ENCODE measurements at regions not wholly inside any gene's neighbourhood (a gene's known extent, or its start where the extent isn't known, plus 50 kb on each side); places are given as distances from the start of the nearest gene placed in this dataset.
"Not testable (repeated sequence)": the region's sequence is repeated elsewhere in the genome, so short reads cannot be mapped to it uniquely, and the experiment has no call there.

DNA sequence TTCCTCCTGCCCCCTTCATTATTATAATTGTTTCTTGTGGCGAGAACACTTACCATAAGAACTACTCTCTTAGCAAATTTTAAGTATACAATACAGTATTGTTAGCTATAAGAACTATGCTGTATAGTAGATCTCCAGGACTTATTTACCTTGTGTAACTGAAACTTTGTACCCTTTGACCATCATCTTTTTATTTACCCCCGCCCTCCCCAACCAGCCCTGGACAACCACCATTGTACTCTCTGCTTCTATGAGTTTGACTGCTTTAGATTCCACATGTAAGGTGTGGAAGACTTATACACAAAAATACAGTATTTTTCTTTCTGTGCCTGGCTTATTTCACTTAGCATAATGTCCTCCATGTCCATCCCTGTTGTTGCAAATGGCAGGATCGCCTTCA is 161.1 kb downstream of the PHF8 start:
- DNase-seq = no peak

DNA sequence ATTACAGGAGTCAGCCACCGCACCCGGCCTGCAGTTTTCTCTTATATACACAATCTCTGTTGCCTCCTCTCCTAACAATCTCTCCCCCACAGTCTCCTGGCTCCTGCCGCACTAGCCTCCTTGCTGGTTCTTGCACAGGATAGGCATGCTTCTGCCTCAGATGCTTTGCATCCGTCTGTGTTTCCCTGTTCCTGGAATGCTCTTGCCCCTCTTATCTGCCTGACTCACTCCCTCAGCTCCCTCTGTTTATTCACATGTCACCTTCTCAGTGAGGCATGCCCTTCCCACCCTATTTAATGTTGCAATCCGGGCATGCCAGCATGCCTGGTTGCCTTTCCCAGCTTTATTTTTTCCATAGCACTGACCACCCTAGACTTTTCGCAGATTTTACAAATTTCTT is 161.9 kb downstream of the PHF8 start:
- DNase-seq = no peak

DNA sequence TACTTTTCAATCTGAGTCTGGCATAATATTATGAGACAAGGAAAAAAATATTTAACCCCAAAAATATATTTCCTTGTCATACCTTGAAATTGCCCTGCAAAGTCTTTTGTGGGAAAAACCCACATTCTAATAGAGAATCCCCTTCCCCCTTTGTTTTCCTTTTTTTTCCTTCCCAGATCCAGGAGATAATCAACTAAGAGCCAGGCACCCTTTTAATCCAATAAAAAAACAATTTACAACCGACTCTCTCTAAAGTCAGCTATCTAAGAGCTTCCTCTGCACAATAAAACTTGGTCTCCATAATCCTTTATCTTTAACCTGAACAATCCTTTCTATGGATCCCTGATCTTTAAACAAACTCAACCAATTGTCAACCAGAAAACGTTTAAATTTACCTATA is 163.5 kb downstream of the PHF8 start:
- not testable (repeated sequence) for DNase-seq

DNA sequence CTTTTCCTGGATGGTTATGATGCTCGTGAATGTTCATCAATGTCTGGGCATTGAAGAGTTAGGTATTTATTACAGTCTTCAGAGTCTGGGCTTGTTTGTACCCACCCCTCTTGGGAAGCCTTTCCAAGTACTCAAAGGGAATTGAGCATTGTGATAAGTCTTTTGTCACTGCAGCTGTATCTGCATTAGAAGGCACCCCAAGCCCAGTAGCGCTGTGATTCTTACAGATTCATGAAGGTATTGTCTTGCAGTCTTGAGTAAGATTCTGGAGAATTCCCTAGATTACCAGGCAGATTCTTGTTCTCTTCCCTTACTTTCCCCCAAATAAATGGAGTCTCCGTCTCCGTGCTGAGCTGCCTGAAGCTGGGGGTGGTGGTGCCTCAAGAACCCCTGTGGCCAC is 173.4 kb upstream of the HUWE1 start:
- DNase-seq = no peak

DNA sequence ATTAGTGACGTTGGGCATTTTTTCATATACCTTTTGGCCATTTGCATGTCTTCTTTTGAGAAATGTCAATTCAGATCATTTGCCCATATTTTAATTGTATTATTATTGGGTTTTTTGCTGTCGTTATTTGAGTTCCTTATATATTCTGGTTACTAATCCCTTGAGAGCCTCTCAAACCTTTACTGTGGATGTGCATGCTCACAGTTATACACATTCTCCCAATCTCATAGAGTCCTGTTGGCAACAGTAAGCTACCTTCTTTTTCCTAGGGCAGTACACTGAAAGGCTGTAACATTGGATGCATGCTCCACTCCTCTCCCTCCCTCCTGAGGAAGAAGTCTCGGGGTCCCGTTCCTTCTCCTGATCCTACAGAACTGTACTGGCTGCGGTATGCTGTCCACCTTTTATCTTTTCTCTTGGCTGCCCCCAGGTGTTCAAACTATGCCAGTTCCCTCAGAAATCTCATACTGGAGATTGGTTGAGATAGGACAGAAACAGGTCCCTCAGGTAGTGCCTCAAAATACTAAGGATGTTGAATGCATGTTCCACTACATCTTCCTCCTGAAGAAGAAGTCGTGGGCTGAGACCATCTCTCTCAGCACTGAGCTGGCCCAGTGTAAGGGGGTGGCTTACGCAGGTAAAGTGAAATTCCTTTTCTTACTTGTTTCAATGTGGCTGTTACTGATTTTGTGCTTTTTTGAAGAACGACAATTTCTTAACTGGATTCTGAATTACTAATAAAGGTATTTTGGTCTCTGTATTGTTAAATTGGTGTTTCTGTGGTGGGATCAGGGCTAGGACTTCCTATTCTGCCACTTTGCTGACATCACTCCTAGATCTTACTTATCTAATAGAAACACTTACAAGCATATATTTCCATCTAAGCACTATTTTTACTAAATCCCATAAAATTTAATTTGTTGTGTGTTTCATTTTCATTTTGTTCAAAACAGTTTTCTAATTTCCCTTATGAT is 145.4 kb upstream of the HUWE1 start:
- DNase-seq = peak; percentile 24

DNA sequence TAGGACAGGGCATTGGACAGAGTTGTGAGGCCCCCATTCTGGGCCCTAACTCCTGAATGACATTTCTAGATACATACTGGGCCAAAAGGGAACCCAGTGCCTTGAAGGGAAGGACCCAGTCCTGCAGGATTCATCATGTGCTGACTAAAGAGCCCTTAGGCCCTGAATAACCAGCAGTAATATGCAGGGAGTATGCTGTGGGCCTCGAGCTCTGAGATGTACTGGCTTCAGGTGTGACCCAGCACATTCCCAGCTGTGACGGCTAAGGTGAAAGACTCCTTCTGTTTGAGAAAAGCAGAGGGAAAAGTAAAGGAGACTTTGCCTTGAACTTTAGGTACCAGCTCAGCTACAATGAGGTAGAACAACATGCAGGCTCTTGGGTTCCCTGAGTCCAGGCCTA is 138.2 kb upstream of the HUWE1 start:
- no peak for DNase-seq

DNA sequence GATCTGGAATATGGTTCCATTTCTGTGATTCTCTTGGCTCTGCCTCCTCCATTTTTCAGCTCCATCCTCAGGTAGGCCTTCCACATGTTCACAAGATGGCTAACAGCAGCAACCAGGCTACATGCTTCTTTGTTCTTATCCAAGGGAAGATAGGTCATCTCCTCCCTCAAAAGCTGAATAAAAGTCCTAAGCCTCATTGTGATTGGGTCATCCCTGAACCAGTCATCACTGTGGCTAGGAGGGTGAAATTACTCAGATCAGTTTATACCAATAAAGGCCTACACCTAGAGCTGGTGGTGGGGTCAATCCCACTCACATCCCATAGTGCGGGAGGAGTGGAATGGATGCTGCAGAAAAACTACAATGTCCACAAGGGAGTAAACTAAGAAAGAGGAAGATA is 131.6 kb upstream of the HUWE1 start:
- not testable (repeated sequence) for DNase-seq

DNA sequence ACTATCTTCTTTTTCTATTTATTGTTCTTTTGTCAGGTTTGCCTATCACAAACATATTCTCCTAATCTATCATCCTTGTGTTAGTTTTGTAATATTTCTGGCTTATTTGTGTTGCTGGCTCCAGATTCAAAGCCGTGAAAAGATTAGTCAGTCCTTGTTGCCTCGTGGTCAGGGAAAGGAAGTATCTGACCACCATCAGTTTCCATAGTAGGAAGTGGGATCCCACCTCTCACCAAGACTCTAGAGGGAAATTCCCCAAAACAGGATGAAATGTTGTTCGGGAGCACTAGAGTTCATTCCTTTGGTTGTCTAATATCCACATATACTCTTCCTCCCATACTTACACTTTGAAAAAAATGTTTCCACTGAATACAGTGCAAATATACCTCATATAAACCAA is 131.0 kb upstream of the HUWE1 start:
- no peak for DNase-seq

DNA sequence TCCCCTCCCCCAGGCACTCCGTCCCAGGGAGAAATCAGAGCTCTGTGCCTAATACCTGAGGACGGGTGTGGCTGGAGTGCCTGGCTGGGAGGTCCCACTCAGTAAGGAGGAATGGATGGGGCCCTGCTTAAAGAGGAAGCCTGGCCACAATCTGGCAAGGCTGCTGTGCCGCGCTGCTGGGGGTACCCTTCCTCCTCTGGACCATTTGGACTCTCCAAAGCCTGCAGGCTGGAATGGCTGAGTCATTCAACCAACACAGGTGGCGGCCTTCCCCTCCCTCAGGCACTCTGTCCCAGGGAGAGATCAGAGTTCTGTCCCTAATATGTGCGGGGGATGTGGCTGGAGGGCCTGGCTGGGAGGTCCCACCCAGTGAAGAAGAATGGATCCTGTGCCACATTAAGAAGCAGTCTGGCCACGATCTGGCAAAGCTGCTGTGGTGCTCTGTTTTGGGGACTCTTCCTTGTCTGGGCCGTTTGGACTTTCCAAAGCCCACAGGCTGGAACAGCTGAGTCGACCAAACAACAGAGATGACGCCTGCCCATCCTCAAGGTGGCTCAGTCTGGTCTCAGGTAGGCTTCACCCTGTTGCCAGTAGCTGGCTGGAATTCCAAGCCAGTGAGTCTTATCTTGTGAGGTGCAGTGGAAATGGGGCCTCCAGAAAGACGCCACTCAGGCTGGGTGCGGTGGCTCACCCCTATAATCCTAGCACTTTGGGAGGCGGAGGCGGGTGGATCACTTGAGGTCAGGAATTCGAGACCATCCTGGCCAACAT is 127.3 kb upstream of the HUWE1 start:
- no peak for DNase-seq

DNA sequence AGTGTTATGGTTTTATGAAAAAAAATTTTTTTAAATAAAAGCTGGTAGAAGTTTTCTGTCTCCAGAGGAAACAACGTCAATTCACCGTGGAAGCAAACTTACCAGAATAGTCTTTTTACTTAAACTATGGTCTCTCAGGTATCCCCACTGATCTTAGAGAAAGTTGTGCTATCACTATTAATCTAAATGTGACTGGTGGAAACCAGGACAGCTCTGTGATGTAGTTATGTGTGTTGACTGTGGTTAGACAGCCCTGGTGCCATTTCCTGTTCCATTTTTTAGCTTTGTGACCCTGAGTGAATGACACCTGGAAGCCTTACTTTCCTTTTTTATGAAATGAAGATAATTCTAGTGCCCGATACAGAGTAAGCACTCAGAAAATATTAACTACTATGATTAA is 111.8 kb upstream of the HUWE1 start:
- DNase-seq = no peak

DNA sequence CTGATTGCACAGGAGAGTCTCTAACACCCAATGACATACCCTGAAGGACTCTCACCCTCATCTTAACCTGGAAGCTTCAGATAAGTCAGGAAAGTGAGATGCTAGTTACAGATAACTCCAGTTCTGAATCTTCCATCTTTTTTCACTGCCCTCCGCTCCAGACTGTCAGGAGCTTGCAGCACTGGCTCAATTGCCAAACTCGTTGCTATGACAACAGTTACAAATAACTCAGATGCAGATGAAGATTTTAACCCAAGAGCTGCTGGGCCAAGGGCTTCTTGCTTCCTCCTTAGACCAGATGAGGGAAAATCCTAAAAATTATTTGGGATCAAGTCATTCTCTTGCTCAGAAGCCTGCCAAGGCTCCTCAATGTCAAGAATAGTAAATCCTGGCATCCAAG is 109.1 kb upstream of the HUWE1 start:
- DNase-seq = peak; percentile 52

DNA sequence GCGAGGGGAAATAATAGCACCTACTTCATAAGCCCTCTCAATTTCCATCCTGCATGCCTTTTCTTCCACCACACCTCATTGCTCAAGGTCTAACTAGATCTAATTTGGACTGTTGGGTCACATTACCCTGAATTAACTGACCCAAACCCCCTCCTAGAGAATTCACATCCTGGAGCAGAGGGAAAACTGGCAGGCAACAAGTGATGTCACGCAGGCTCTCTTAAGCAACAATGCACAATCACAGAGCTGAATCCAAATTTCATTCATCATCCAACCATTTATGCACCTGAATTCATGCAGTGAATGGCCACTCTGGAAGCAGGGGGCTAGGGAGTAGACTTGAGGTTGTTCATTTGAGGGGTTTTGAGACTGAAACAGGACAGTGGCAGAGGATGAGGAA is 107.7 kb upstream of the HUWE1 start:
- no peak for DNase-seq

DNA sequence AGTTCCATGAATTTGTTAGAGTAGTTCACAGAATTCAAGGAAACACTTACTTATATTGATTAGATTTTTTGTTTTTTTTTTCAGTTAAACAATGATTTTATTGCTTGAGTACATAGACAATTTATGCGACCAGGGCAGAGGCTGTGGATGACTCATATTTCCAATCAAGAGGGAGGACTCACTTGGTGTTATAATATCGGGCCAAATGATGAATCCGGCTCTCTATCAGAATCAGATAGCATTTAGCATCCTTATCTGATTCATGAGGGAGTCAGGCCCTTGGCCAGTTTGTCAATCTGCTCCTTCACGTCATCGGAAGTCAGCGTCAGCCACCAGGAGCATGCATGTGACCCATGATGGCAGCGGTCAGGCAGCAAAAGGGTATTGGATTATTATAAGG is 82.3 kb upstream of the HUWE1 start:
- no peak for DNase-seq

DNA sequence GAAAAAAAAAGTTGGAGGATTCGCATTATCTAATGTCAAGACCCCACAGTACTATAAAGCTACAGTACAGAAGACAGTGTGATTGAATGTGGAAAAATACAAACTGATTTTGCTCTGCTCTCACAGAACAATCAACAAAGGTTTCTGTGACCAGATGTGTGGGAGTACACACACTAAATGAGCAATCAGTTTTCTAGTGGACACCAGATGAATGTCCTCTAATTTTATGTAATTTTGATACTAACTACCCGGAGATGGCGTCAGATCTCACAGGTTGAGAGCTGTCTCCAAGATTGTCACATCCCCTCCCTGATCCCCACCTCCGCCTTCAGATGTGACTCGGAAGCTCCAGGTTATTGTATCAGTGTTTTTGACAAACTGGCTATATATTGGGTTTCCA is 81.9 kb upstream of the HUWE1 start:
- DNase-seq = no peak

DNA sequence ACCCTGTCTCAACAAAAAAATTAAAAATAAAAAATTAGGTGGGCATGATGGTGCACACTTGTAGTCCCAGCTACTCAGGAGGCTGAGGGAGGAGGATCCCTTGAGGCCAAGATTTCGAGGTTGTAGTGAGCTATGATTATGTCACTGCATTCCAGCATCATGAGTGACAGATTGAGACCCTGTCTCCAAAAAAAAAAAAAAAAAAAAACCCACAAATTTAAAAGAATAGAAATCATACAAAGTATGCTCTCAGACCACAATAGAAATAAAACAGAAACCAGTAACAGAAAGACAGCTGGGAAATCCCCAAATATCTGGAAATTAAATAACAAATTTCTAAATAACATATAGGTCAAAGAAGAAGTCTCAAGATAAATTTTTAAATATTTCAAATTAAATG is 81.0 kb upstream of the HUWE1 start:
- DNase-seq = no peak

DNA sequence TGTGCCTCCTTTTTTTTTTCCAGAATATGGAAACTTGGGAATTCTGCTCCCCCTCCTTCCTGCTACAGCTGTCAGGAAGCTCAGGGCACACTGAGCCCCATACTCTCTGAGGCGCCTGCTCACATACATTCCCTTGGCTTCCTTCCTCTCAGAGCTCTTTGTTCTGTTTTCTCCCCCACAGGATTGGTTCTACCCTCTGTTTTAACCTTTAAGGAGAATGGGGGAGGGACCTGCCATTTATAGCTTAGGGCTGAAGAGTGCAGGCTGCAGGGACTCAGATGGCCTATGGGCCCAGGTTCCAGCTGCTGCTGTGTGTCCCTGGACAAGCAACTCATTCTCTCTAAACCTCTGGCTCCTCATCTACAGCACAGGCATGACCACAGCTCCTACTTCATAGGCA is 70.7 kb upstream of the HUWE1 start:
- peak; percentile 14 for DNase-seq

DNA sequence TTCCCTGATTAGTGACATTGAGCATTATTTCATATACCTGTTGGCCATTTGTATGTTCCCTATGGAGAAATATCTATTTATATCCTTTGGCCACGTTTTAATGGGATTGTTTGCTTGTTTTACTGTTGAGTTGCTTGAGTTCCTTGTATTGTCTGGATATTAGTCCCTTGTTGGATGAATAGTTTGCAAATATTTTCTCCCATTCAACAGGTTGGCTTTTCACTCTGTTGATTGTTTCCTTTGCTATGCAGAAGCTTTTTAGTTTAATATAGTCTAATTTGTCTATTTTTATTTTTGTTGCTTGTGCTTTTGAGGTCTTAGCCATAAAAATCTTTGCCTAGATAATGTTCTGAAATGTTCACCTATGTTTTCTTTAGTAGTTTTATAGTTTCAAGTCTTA is 60.2 kb upstream of the HUWE1 start:
- DNase-seq = no peak

DNA sequence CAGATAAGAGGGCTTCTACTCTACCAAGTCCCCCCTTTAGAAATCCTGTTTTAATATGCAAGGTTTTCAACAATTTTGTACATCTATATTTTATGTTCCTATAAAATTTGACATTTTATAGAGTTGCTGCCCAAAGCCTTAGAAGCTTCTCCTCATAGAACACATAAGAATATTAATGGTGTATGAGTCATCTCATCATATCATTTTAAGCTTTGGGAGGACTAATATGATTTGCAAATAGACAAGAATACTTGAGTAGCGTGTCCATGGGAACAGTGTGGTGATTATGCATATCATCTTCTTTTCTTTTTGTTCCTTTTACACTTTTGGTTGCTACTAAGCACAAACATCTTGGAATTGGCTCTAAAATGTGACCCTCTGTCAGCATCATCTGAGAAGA is 56.7 kb upstream of the HUWE1 start:
- no peak for DNase-seq

DNA sequence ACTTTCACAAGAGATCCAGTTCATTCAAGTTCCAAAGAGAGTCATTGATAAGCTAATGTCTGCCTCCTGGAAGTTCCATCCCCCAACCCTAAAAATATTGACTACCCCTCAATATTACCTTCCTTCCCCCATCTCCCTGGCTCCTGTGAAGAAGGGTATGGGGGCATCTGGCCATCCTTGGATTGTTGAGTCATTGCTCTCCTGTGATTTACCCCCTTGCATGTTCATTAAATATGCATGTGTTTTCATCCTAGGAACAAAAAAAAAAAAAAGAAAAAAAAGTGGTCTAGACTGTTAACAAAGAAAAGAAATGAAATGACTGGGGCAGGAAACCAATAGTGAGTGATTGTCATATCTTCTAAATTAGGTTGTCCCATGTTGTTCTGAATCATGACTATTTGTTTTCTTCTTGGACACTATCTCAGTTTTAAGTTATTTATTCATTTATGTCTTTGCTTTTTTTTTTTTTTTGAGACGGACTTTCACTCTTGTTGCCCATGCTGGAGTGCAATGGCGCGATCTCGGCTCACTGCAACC is 51.9 kb upstream of the HUWE1 start:
- no peak for DNase-seq
